H1 (cell line): ENCODE measurements at regions not wholly inside any gene's neighbourhood (a gene's known extent, or its start where the extent isn't known, plus 50 kb on each side); places are given as distances from the start of the nearest gene placed in this dataset.

Experiments used
- CTCF ChIA-PET: fragments of 300-600 bp; sonication (Branson Sonifier 250); formaldehyde crosslinking; loops from one replicate; lab custom pipeline; 2021; ENCODE audit not compliant: partially characterized antibody; lab: Charles Lee
- POLR2A ChIA-PET: fragments of 300-600 bp; sonication (Branson Sonifier 250); formaldehyde crosslinking; loops from one replicate; lab custom pipeline; 2021; ENCODE audit warnings: inconsistent platforms; ENCODE audit not compliant: partially characterized antibody; lab: Charles Lee
- DNase-seq, 2 experiments: peaks; one replicate each; pipeline versions ENCODE4 v3.0.0 to v3.0.0-alpha.2; 2010 to 2022; ENCODE audit warnings: low spot score in 2 of 2, low read depth in 1 of 2, mixed read lengths in 1 of 2
- FAIRE-seq: peaks from 2 replicates; lab custom pipeline; 2011; peaks lifted over from hg19 to GRCh38; lab: Jason Lieb, UNC
- H2AFZ ChIP-seq: 2 replicates; pipeline ENCODE4 v1.8.1; 2012; ENCODE audit warnings: low read length, inconsistent platforms
- H2AK5ac ChIP-seq: 2 replicates; pipeline ENCODE4 v1.6.1; 2013; ENCODE audit warnings: low read depth, low read length
- H2BK120ac ChIP-seq: replicated peaks from 2 replicates; pipeline ENCODE3; 2013; ENCODE audit warnings: low read depth, low read length, inconsistent platforms
- H2BK12ac ChIP-seq: 2 replicates; pipeline ENCODE4 v1.6.1; 2013; ENCODE audit warnings: low read depth, low read length
- H2BK15ac ChIP-seq: 2 replicates; pipeline ENCODE4 v1.6.1; 2013; ENCODE audit warnings: low read length
- H2BK20ac ChIP-seq: 2 replicates; pipeline ENCODE4 v1.6.1; 2013; ENCODE audit warnings: low read length
- H2BK5ac ChIP-seq: 2 replicates; pipeline ENCODE4 v1.6.1; 2013; ENCODE audit warnings: low read depth, low read length
- H3K14ac ChIP-seq: 2 replicates; pipeline ENCODE4 v1.6.1; 2013; ENCODE audit warnings: inconsistent platforms; ENCODE audit not compliant: insufficient read length
- H3K18ac ChIP-seq: 2 replicates; pipeline ENCODE4 v1.6.1; 2013; ENCODE audit warnings: low read length; ENCODE audit errors: extremely low read depth
- H3K23ac ChIP-seq: 2 replicates; pipeline ENCODE4 v1.6.1; 2013; ENCODE audit warnings: inconsistent platforms; ENCODE audit not compliant: insufficient read length
- H3K23me2 ChIP-seq: 2 replicates; pipeline ENCODE4 v1.6.1; 2013; ENCODE audit warnings: low read depth, low read length
- H3K27ac ChIP-seq: 2 replicates; pipeline ENCODE4 v1.6.1; 2011; ENCODE audit warnings: low read depth, low read length, inconsistent platforms
- H3K27me3 ChIP-seq, 4 experiments: replicated peaks in 1 of 4; 1 replicate in 1 of 4; 2 replicates in 3 of 4; pipeline versions ENCODE4 v1.6.1 to v1.8.1; 2011 to 2013; ENCODE audit warnings: low read length in 3 of 4, mild to moderate bottlenecking in 3 of 4, inconsistent platforms in 2 of 4, mixed read lengths in 2 of 4, moderate library complexity in 1 of 4; ENCODE audit not compliant: control insufficient read depth in 3 of 4, insufficient read depth in 3 of 4; ENCODE audit errors: extremely low read depth in 1 of 4
- H3K36me3 ChIP-seq, 4 experiments: 2 replicates each; pipeline versions ENCODE4 v1.6.1 to v1.8.1; 2011 to 2013; ENCODE audit warnings: mild to moderate bottlenecking in 4 of 4, low read length in 3 of 4, moderate library complexity in 2 of 4, control low read depth in 1 of 4, inconsistent platforms in 1 of 4; ENCODE audit not compliant: insufficient read depth in 4 of 4, control insufficient read depth in 2 of 4
- H3K4ac ChIP-seq: replicated peaks from 2 replicates; pipeline ENCODE3; 2013; ENCODE audit warnings: low read length, low read depth, mixed read lengths, inconsistent platforms; ENCODE audit not compliant: insufficient read length
- H3K4me1 ChIP-seq, 4 experiments: replicated peaks in 1 of 4; 1 replicate in 1 of 4; 2 replicates in 3 of 4; pipeline versions ENCODE4 v1.6.1 to v1.8.1; 2011 to 2013; ENCODE audit warnings: low read length in 3 of 4, inconsistent platforms in 2 of 4, mixed read lengths in 1 of 4; ENCODE audit not compliant: insufficient read depth in 4 of 4, control insufficient read depth in 3 of 4
- H3K4me2 ChIP-seq, 2 experiments: 2 replicates each; pipeline versions ENCODE4 v1.6.1 to v1.8.1; 2011 to 2013; ENCODE audit warnings: low read depth in 2 of 2, low read length in 2 of 2, control low read depth in 1 of 2, inconsistent platforms in 1 of 2, mild to moderate bottlenecking in 1 of 2; ENCODE audit not compliant: insufficient read depth in 1 of 2
- H3K4me3 ChIP-seq, 4 experiments: fragments of 200-600, 300-600 bp in 1 of 4; sonication (generic), shearing (Covaris generic), sonication (Bioruptor Twin) in 1 of 4; 2 replicates each; pipeline versions ENCODE4 v1.5.1 to v1.8.1; 2011 to 2016; ENCODE audit warnings: low read length in 4 of 4, low read depth in 3 of 4, control low read depth in 2 of 4, inconsistent platforms in 2 of 4, mild to moderate bottlenecking in 2 of 4, mixed read lengths in 1 of 4, moderate library complexity in 1 of 4; ENCODE audit not compliant: insufficient read depth in 2 of 4; ENCODE audit errors: extremely low read depth in 1 of 4
- H3K56ac ChIP-seq: replicated peaks from 2 replicates; pipeline ENCODE3; 2013; ENCODE audit warnings: low read depth, mild to moderate bottlenecking, mixed read lengths, low read length, inconsistent platforms; ENCODE audit not compliant: insufficient read length
- H3K79me1 ChIP-seq: 2 replicates; pipeline ENCODE4 v1.6.1; 2013; ENCODE audit warnings: low read depth, low read length, control low read depth
- H3K79me2 ChIP-seq, 2 experiments: 2 replicates each; pipeline versions ENCODE4 v1.6.1 to v1.8.1; 2012 to 2013; ENCODE audit warnings: low read length in 2 of 2, mild to moderate bottlenecking in 2 of 2, inconsistent platforms in 1 of 2; ENCODE audit not compliant: insufficient read depth in 2 of 2, control insufficient read depth in 1 of 2
- H3K9ac ChIP-seq, 4 experiments: replicated peaks in 1 of 4; 1 replicate in 1 of 4; 2 replicates in 3 of 4; pipeline versions ENCODE4 v1.6.1 to v1.8.1; 2011 to 2013; ENCODE audit warnings: low read depth in 3 of 4, low read length in 3 of 4, control low read depth in 2 of 4, mild to moderate bottlenecking in 2 of 4, moderate library complexity in 2 of 4, inconsistent platforms in 1 of 4; ENCODE audit errors: extremely low read depth in 1 of 4
- H3K9me3 ChIP-seq, 2 experiments: 2 replicates each; pipeline versions ENCODE4 v1.6.1 to v1.8.1; 2012 to 2013; ENCODE audit warnings: mild to moderate bottlenecking in 2 of 2, moderate library complexity in 2 of 2, control low read depth in 1 of 2, inconsistent platforms in 1 of 2, low read depth in 1 of 2, low read length in 1 of 2, mixed read lengths in 1 of 2; ENCODE audit not compliant: insufficient read depth in 2 of 2
- H4K20me1 ChIP-seq, 2 experiments: replicated peaks in 1 of 2; 2 replicates each; pipeline versions ENCODE3 to v1.8.1; 2011 to 2013; ENCODE audit warnings: inconsistent platforms in 2 of 2, low read length in 2 of 2, mild to moderate bottlenecking in 1 of 2; ENCODE audit not compliant: insufficient read depth in 2 of 2, control insufficient read depth in 1 of 2
- H4K5ac ChIP-seq: 2 replicates; pipeline ENCODE4 v1.6.1; 2013; ENCODE audit warnings: low read length, low read depth, mixed read lengths, inconsistent platforms; ENCODE audit not compliant: insufficient read length
- H4K8ac ChIP-seq: 2 replicates; pipeline ENCODE4 v1.8.0; 2013; ENCODE audit warnings: mild to moderate bottlenecking, moderate library complexity, low read length, inconsistent platforms; ENCODE audit not compliant: insufficient read depth; ENCODE audit errors: extremely low read depth
- H4K91ac ChIP-seq: replicated peaks from 2 replicates; pipeline ENCODE3; 2013; ENCODE audit warnings: low read length, mixed read lengths, inconsistent platforms; ENCODE audit not compliant: insufficient read length
- KDM4A ChIP-seq: IDR thresholded peaks from one replicate; pipeline ENCODE4 v1.7.1; 2012; ENCODE audit warnings: low read depth, mild to moderate bottlenecking, moderate library complexity, low read length, inconsistent platforms; ENCODE audit not compliant: severe bottlenecking
- POU5F1 ChIP-seq: IDR thresholded peaks from 2 replicates; pipeline ENCODE4 v1.6.1; 2011; ENCODE audit warnings: low read depth, mild to moderate bottlenecking, low read length, moderate library complexity
- RAD21 ChIP-seq, 2 experiments: IDR thresholded peaks in 1 of 2; conservative IDR thresholded peaks in 1 of 2; 2 replicates each; pipeline ENCODE4 v1.6.1; 2011; ENCODE audit warnings: low read depth in 2 of 2, low read length in 2 of 2, improper control_type of control experiment in 1 of 2, inconsistent platforms in 1 of 2, mild to moderate bottlenecking in 1 of 2, moderate library complexity in 1 of 2
- WGBS, 2 experiments: shearing (Covaris generic) in 1 of 2; methylation state at CpG; one replicate each; pipeline versions ENCODE4 v1.1.6 to v1.1.7; 2013 to 2015; ENCODE audit warnings: low lambda C conversion rate in 2 of 2, mixed read lengths in 2 of 2, inconsistent platforms in 1 of 2, low coverage in 1 of 2, missing lambda C conversion rate in 1 of 2; ENCODE audit not compliant: insufficient replicate concordance in 2 of 2, insufficient coverage in 1 of 2, insufficient read length in 1 of 2; ENCODE audit errors: extremely low coverage in 1 of 2, missing lambda C conversion rate in 1 of 2; 5-methylcytosine and 5-hydroxymethylcytosine counted together
- TF ChIP-seq, protein P1 (sequence below), 3 experiments: IDR thresholded peaks; 1 replicate in 2 of 3; 2 replicates in 1 of 3; pipeline versions ENCODE4 v1.5.1 to v1.6.1; 2011; ENCODE audit warnings: low read length in 3 of 3, mild to moderate bottlenecking in 3 of 3, inconsistent platforms in 2 of 3, low read depth in 1 of 3, moderate library complexity in 1 of 3; ENCODE audit not compliant: insufficient read depth in 1 of 3; ENCODE audit errors: control extremely low read depth in 1 of 3

GRCh38 chr21:39088831-39089380 lies 94.3 kb downstream of the PSMG1 start:
- no peaks in the 10 kb centered on the region; a peak in 2 of 7 replicates for H3K27me3 ChIP-seq
- no peak overlapping the region for H3K56ac ChIP-seq
- no peaks in the 10 kb centered on the region for H3K79me2 ChIP-seq
- H4K91ac ChIP-seq, result no peak overlapping the region
- H4K5ac ChIP-seq, result no peak overlapping the region
- FAIRE-seq, result no peak
- H4K20me1 ChIP-seq, result no peaks in the 10 kb centered on the region
- H3K27ac ChIP-seq, result no peak overlapping the region
- no peak overlapping the region for H3K4me2 ChIP-seq
- H3K4me3 ChIP-seq, result no peak overlapping the region
- H3K9me3 ChIP-seq, result peaks cover 2 to 6% of the 10 kb centered on the region in 2 experiments; a peak in 2 of 4 replicates
- WGBS, 2 experiments, result 92% methylated on average over 9 of the region's 9 CpGs; no CpG with 5 or more reads in 1 of the 2 experiments
- POLR2A ChIA-PET, result no interaction called here
- H3K23ac ChIP-seq, result no peak overlapping the region
- H2BK15ac ChIP-seq, result no peak overlapping the region
- TF ChIP-seq POU5F1 (no peak), KDM4A (no peak), RAD21 (IDR thresholded peaks at IDR 0.05 in 1 of 2, conservative IDR thresholded peaks at IDR 0.05 in 1 of 2; ENCODE audit: low read depth in 2 of 2, low read length in 2 of 2) (peak; percentile 18 to 42; a peak in 2 of 4 replicates)
- TF ChIP-seq, protein P1, sequence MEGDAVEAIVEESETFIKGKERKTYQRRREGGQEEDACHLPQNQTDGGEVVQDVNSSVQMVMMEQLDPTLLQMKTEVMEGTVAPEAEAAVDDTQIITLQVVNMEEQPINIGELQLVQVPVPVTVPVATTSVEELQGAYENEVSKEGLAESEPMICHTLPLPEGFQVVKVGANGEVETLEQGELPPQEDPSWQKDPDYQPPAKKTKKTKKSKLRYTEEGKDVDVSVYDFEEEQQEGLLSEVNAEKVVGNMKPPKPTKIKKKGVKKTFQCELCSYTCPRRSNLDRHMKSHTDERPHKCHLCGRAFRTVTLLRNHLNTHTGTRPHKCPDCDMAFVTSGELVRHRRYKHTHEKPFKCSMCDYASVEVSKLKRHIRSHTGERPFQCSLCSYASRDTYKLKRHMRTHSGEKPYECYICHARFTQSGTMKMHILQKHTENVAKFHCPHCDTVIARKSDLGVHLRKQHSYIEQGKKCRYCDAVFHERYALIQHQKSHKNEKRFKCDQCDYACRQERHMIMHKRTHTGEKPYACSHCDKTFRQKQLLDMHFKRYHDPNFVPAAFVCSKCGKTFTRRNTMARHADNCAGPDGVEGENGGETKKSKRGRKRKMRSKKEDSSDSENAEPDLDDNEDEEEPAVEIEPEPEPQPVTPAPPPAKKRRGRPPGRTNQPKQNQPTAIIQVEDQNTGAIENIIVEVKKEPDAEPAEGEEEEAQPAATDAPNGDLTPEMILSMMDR (IDR thresholded peaks at IDR 0.05; ENCODE audit: control extremely low read depth in 1 of 3, insufficient read depth in 1 of 3, low read depth in 1 of 3, low read length in 3 of 3), result peak in 1 of 3 experiments; percentile 30; a peak in 1 of 4 replicates
- no peak for DNase-seq
- no peak overlapping the region for H3K4ac ChIP-seq
- no peak overlapping the region for H2BK120ac ChIP-seq
- H4K8ac ChIP-seq, result no peak overlapping the region
- no peaks in the 10 kb centered on the region for H3K23me2 ChIP-seq
- no peak overlapping the region for H2AFZ ChIP-seq
- H3K4me1 ChIP-seq, result peaks cover 0 to 2% (median 0%) of the 10 kb centered on the region in 4 experiments; a peak in 1 of 7 replicates
- no peak overlapping the region for H2AK5ac ChIP-seq
- H3K14ac ChIP-seq, result no peak overlapping the region
- H3K9ac ChIP-seq, result no peak overlapping the region
- H3K36me3 ChIP-seq, result no peaks in the 10 kb centered on the region
- no peaks in the 10 kb centered on the region for H3K79me1 ChIP-seq
- no peak overlapping the region for H2BK20ac ChIP-seq
- CTCF ChIA-PET, result no interaction called here
- H2BK5ac ChIP-seq, result no peak overlapping the region
- H3K18ac ChIP-seq, result no peak overlapping the region
- H2BK12ac ChIP-seq, result no peak overlapping the region
